GM12878 (cell line): ENCODE measurements at regions not wholly inside any gene's neighbourhood (a gene's known extent, or its start where the extent isn't known, plus 50 kb on each side); places are given as distances from the start of the nearest gene placed in this dataset.

Experiments
- ATAC-seq: fragments of 200-7000 bp; cut with Tn5 transposase; 3 replicates; pipeline ENCODE4 v1.9.1; 2020; ENCODE audit warnings: mild to moderate bottlenecking, moderate library complexity
- BruUV-seq: library from RNA; stranded (reverse); fragments of 400-500 nt; replicated peaks from 2 replicates; lab custom pipeline; 2021; lab: Mats Ljungman, UMichigan
- CTCF ChIA-PET: fragments of 300-600 bp; sonication (Branson Sonifier 250); formaldehyde crosslinking; extraction: SDS; loops from one replicate; lab custom pipeline; 2021; ENCODE audit warnings: inconsistent platforms; lab: Yijun Ruan, JAX
- POLR2A ChIA-PET: fragments of 350-600 bp; formaldehyde crosslinking; extraction: SDS; loops from one replicate; lab custom pipeline; 2021; ENCODE audit warnings: inconsistent platforms; lab: Charles Lee
- RAD21 ChIA-PET: fragments of 300-600 bp; sonication (Branson Sonifier 250); formaldehyde crosslinking; loops from one replicate; lab custom pipeline; 2023; ENCODE audit warnings: antibody characterized with exemption; ENCODE audit not compliant: unreplicated experiment; lab: Charles Lee
- SMC1A ChIA-PET: fragments of 300-600 bp; sonication (Branson Sonifier 250); formaldehyde crosslinking; loops from one replicate; lab custom pipeline; 2023; ENCODE audit not compliant: unreplicated experiment, uncharacterized antibody; lab: Charles Lee
- DNase-seq: peaks from one replicate; pipeline ENCODE4 v3.0.0-alpha.2; 2011; ENCODE audit warnings: low read depth, low spot score
- FAIRE-seq: peaks from 3 replicates; lab custom pipeline; 2011; peaks lifted over from hg19 to GRCh38; lab: Jason Lieb, UNC
- H2AFZ ChIP-seq: 2 replicates; pipeline ENCODE4 v1.6.0; 2011; ENCODE audit warnings: low read depth, low read length, control low read depth; ENCODE audit not compliant: control insufficient read depth
- H3K27ac ChIP-seq: 2 replicates; pipeline ENCODE4 v1.5.1; 2011; ENCODE audit warnings: control low read depth; ENCODE audit not compliant: control insufficient read depth, insufficient read depth
- H3K27me3 ChIP-seq, 2 experiments: replicated peaks in 1 of 2; 2 replicates each; pipeline versions ENCODE4 v1.6.0 to v1.6.1; 2011; ENCODE audit warnings: low read length in 1 of 2; ENCODE audit not compliant: control insufficient read depth in 2 of 2, insufficient read depth in 2 of 2
- H3K36me3 ChIP-seq, 2 experiments: 2 replicates each; pipeline ENCODE4 v1.5.1; 2011; ENCODE audit warnings: low read length in 1 of 2; ENCODE audit not compliant: control insufficient read depth in 2 of 2, insufficient read depth in 2 of 2
- H3K4me1 ChIP-seq: 2 replicates; pipeline ENCODE4 v1.6.1; 2011; ENCODE audit warnings: mild to moderate bottlenecking, low read length, moderate library complexity, mixed read lengths; ENCODE audit not compliant: control insufficient read depth, insufficient read depth
- H3K4me2 ChIP-seq: 2 replicates; pipeline ENCODE4 v1.6.0; 2011; ENCODE audit warnings: control low read depth; ENCODE audit not compliant: control insufficient read depth, insufficient read depth
- H3K4me3 ChIP-seq: fragments of 200-600 bp; sonication (generic); 2 replicates; pipeline ENCODE4 v1.5.1; 2016
- H3K79me2 ChIP-seq: 2 replicates; pipeline ENCODE4 v1.6.0; 2011; ENCODE audit warnings: low read length; ENCODE audit not compliant: control insufficient read depth, insufficient read depth
- H3K9ac ChIP-seq: 2 replicates; pipeline ENCODE4 v1.8.0; 2011; ENCODE audit warnings: low read length, control low read depth, mixed read lengths; ENCODE audit not compliant: control insufficient read depth, insufficient read depth
- H3K9me3 ChIP-seq: replicated peaks from 3 replicates; pipeline ENCODE4 v1.5.1; 2011; ENCODE audit warnings: mild to moderate bottlenecking, low read length; ENCODE audit not compliant: control insufficient read depth, insufficient read depth
- H4K20me1 ChIP-seq: 2 replicates; pipeline ENCODE4 v1.6.0; 2011; ENCODE audit not compliant: control insufficient read depth, insufficient read depth
- DPF2 ChIP-seq: fragments of 450-650 bp; IDR thresholded peaks from 2 replicates; pipeline ENCODE4 v1.6.1; 2017; ENCODE audit warnings: mild to moderate bottlenecking
- KDM1A ChIP-seq: fragments of 200-600 bp; sonication (generic); IDR thresholded peaks from 2 replicates; pipeline ENCODE4 v1.6.1; 2016; ENCODE audit warnings: borderline replicate concordance
- MXI1 ChIP-seq: fragments of 150-350 bp; IDR thresholded peaks from 2 replicates; pipeline ENCODE4 v1.6.1; 2011; ENCODE audit warnings: low read depth, mild to moderate bottlenecking, inconsistent platforms, low read length, improper control_type of control experiment
- NFXL1 ChIP-seq: fragments of 450-650 bp; IDR thresholded peaks from 2 replicates; pipeline ENCODE4 v1.6.1; 2017; ENCODE audit warnings: antibody characterized with exemption, mild to moderate bottlenecking, borderline replicate concordance
- NR2C1 ChIP-seq: fragments of 450-650 bp; IDR thresholded peaks from 2 replicates; pipeline ENCODE4 v1.6.1; 2017; ENCODE audit warnings: antibody characterized with exemption, mild to moderate bottlenecking, moderate library complexity
- SREBF2 ChIP-seq: IDR thresholded peaks from 2 replicates; pipeline ENCODE4 v1.6.1; 2012; ENCODE audit warnings: mild to moderate bottlenecking, low read length
- YBX1 ChIP-seq: fragments of 450-650 bp; IDR thresholded peaks from 2 replicates; pipeline ENCODE4 v1.6.1; 2016; ENCODE audit warnings: antibody characterized with exemption
- ZNF207 ChIP-seq: fragments of 450-650 bp; IDR thresholded peaks from 2 replicates; pipeline ENCODE4 v1.6.1; 2014; ENCODE audit warnings: antibody characterized with exemption, mild to moderate bottlenecking, borderline replicate concordance
- WGBS: methylation state at CpG from one replicate; pipeline ENCODE4 v1.1.6; 2016; ENCODE audit warnings: low lambda C conversion rate; ENCODE audit not compliant: insufficient replicate concordance, insufficient coverage; ENCODE audit errors: missing lambda C conversion rate; 5-methylcytosine and 5-hydroxymethylcytosine counted together
- in situ Hi-C: fragments of 300-500 bp; cut with MboI; formaldehyde crosslinking; loops from 9 replicates; pipeline ENCODE4 v1.14.3; 2018; ENCODE audit warnings: mixed read lengths
- intact Hi-C: fragments of 100-400 bp; cut with micrococcal nuclease; formaldehyde crosslinking; loops from one replicate; pipeline ENCODE4 v1.14.2; 2022; ENCODE audit not compliant: unreplicated experiment
- TF ChIP-seq, protein P1 (sequence below): fragments of 450-650 bp; IDR thresholded peaks from 2 replicates; pipeline ENCODE4 v1.6.1; 2017; ENCODE audit warnings: mild to moderate bottlenecking, low read depth, inconsistent platforms; ENCODE audit not compliant: poor library complexity, severe bottlenecking
- TF ChIP-seq, protein P2 (sequence below): fragments of 450-650 bp; formaldehyde crosslinking; IDR thresholded peaks from 2 replicates; pipeline ENCODE4 v1.4.0; 2022; ENCODE audit warnings: mild to moderate bottlenecking, moderate library complexity

DNA sequence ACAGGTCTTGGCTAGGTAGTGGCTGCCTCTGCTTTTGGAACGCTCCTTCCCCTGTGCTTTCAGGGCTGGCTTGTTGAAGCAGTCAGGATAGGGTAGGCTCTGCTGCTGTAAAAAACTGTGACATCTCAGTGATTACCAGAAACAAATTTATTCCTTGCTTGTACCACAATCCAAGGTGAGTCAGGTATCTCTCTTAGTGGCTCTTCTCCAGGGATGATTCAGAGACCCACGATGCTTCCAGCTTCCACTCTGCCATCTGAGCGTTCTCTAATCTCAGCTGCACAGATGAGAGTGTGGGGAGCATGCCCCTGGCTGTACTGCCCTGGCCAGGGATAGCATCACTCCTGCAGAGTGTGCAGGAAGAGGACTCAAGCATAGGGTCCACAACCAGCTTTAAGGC lies 174.9 kb downstream of the VAPA start:
- Histone ChIP-seq H3K4me1 (no peaks in the 10 kb centered on the region), H3K4me3 (no peak overlapping the region), H3K79me2 (no peaks in the 10 kb centered on the region), H3K36me3 (no peaks in the 10 kb centered on the region), H3K4me2 (no peak overlapping the region), H3K9ac (no peak overlapping the region), H4K20me1 (no peaks in the 10 kb centered on the region), H3K9me3 (no peaks in the 10 kb centered on the region; the same call in 2 of the 3 replicates), H2AFZ (no peak overlapping the region), H3K27me3 (peaks cover 0 to 3% of the 10 kb centered on the region in 2 experiments; a peak in 2 of 4 replicates), H3K27ac (no peak overlapping the region)
- intact Hi-C loops (no loop called here), in situ Hi-C loops (no loop called here)
- ATAC-seq = no peak
- CTCF ChIA-PET = no interaction called here
- BruUV-seq = no TSS peak
- no peak for FAIRE-seq
- TF ChIP-seq, protein P1, sequence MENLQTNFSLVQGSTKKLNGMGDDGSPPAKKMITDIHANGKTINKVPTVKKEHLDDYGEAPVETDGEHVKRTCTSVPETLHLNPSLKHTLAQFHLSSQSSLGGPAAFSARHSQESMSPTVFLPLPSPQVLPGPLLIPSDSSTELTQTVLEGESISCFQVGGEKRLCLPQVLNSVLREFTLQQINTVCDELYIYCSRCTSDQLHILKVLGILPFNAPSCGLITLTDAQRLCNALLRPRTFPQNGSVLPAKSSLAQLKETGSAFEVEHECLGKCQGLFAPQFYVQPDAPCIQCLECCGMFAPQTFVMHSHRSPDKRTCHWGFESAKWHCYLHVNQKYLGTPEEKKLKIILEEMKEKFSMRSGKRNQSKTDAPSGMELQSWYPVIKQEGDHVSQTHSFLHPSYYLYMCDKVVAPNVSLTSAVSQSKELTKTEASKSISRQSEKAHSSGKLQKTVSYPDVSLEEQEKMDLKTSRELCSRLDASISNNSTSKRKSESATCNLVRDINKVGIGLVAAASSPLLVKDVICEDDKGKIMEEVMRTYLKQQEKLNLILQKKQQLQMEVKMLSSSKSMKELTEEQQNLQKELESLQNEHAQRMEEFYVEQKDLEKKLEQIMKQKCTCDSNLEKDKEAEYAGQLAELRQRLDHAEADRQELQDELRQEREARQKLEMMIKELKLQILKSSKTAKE = no peak
- TF ChIP-seq SREBF2 (no peak), KDM1A (no peak), YBX1 (no peak), NFXL1 (no peak), ZNF207 (no peak), NR2C1 (no peak), MXI1 (no peak), DPF2 (no peak)
- TF ChIP-seq, protein P2, sequence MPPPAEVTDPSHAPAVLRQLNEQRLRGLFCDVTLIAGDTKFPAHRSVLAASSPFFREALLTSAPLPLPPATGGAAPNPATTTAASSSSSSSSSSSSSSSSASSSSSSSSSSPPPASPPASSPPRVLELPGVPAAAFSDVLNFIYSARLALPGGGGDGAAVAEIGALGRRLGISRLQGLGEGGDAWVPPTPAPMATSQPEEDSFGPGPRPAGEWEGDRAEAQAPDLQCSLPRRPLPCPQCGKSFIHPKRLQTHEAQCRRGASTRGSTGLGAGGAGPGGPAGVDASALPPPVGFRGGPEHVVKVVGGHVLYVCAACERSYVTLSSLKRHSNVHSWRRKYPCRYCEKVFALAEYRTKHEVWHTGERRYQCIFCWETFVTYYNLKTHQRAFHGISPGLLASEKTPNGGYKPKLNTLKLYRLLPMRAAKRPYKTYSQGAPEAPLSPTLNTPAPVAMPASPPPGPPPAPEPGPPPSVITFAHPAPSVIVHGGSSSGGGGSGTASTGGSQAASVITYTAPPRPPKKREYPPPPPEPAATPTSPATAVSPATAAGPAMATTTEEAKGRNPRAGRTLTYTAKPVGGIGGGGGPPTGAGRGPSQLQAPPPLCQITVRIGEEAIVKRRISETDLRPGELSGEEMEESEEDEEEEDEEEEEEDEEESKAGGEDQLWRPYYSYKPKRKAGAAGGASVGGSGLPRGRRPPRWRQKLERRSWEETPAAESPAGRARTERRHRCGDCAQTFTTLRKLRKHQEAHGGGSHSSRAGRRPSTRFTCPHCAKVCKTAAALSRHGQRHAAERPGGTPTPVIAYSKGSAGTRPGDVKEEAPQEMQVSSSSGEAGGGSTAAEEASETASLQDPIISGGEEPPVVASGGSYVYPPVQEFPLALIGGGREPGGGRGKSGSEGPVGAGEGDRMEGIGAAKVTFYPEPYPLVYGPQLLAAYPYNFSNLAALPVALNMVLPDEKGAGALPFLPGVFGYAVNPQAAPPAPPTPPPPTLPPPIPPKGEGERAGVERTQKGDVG = no peak
- SMC1A ChIA-PET = no interaction called here
- WGBS = 7% methylated on average over 3 of the region's 3 CpGs
- POLR2A ChIA-PET = no interaction called here
- no peak for DNase-seq
- RAD21 ChIA-PET = no interaction called here
